ENCODE measurements at regions not wholly inside any gene's neighbourhood (a gene's known extent, or its start where the extent isn't known, plus 50 kb on each side); places are given as distances from the start of the nearest gene placed in this dataset.

GRCh38 chr10:64385355-64385754, 864.2 kb downstream of the REEP3 start:
- Histone ChIP-seq H3K27ac (no peak overlapping the region), H3K9me3 (no peaks in the 10 kb centered on the region), H3K27me3 (no peaks in the 10 kb centered on the region), H3K4me1 (no peaks in the 10 kb centered on the region), H3K4me3 (no peak overlapping the region), H3K36me3 (no peaks in the 10 kb centered on the region)
- TF ChIP-seq EP300 (IDR thresholded peaks at IDR 0.05) (no peak), POLR2AphosphoS5 (IDR thresholded peaks at IDR 0.05) (no peak), POLR2A (IDR thresholded peaks at IDR 0.05) (no peak)
- TF ChIP-seq, protein P1, sequence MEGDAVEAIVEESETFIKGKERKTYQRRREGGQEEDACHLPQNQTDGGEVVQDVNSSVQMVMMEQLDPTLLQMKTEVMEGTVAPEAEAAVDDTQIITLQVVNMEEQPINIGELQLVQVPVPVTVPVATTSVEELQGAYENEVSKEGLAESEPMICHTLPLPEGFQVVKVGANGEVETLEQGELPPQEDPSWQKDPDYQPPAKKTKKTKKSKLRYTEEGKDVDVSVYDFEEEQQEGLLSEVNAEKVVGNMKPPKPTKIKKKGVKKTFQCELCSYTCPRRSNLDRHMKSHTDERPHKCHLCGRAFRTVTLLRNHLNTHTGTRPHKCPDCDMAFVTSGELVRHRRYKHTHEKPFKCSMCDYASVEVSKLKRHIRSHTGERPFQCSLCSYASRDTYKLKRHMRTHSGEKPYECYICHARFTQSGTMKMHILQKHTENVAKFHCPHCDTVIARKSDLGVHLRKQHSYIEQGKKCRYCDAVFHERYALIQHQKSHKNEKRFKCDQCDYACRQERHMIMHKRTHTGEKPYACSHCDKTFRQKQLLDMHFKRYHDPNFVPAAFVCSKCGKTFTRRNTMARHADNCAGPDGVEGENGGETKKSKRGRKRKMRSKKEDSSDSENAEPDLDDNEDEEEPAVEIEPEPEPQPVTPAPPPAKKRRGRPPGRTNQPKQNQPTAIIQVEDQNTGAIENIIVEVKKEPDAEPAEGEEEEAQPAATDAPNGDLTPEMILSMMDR (IDR thresholded peaks at IDR 0.05): no peak
- DNase-seq (ENCODE audit: low spot score in 2 of 2): no peak

GRCh38 chr10:64394744-64395143, 873.5 kb downstream of the REEP3 start:
- no peak for DNase-seq (ENCODE audit: low spot score in 2 of 2)
- TF ChIP-seq POLR2AphosphoS5 (IDR thresholded peaks at IDR 0.05): no peak
- no peak for TF ChIP-seq EP300 (IDR thresholded peaks at IDR 0.05)
- TF ChIP-seq POLR2A (IDR thresholded peaks at IDR 0.05): no peak
- TF ChIP-seq, protein P1 (IDR thresholded peaks at IDR 0.05): no peak
- whole genome bisulfite sequencing: 96% methylated on average over 1 of the region's 1 CpG
- no peak overlapping the region for H3K27ac ChIP-seq
- H3K36me3 ChIP-seq: no peaks in the 10 kb centered on the region
- no peaks in the 10 kb centered on the region for H3K4me1 ChIP-seq
- no peaks in the 10 kb centered on the region for H3K27me3 ChIP-seq
- H3K4me3 ChIP-seq: no peak overlapping the region
- H3K9me3 ChIP-seq: no peaks in the 10 kb centered on the region

DNA sequence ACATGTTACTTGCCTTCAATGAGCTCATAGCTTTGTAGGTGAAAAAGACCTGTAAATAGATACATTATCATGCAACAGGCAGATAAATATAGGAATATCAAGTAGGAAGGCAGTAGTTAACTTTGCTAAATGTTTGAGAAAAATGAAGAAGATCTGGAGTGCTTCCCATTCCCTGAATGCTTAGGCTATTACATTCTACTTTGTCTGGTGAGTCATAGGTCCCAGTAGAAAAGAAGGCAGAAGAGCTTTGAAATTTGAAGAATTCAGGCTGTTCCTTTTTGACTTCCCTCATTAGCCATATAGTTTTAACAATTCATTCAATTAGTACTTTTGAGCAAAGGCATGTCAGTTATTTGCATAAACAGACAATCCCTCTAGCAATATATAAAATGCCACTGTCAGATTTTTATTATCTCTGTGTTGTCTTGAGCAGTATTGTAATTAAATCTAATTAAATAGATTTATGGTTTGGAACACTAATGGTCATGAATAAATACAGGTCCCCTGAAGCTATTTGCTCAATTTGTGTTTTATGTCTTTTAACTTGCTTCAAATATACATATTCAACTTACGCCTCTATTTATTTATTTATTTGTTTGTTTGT, 875.0 kb downstream of the REEP3 start:
- DNase-seq (ENCODE audit: low spot score in 2 of 2): no peak
- Histone ChIP-seq H3K4me1 (no peaks in the 10 kb centered on the region), H3K27me3 (no peaks in the 10 kb centered on the region), H3K27ac (no peak overlapping the region), H3K36me3 (no peaks in the 10 kb centered on the region), H3K9me3 (no peaks in the 10 kb centered on the region), H3K4me3 (no peak overlapping the region)
- no peak for TF ChIP-seq EP300 (IDR thresholded peaks at IDR 0.05)
- TF ChIP-seq POLR2A (IDR thresholded peaks at IDR 0.05): no peak
- TF ChIP-seq, protein P1 (IDR thresholded peaks at IDR 0.05): no peak
- no peak for TF ChIP-seq POLR2AphosphoS5 (IDR thresholded peaks at IDR 0.05)
- 71% methylated on average over 1 of the region's 1 CpG for WGBS

DNA sequence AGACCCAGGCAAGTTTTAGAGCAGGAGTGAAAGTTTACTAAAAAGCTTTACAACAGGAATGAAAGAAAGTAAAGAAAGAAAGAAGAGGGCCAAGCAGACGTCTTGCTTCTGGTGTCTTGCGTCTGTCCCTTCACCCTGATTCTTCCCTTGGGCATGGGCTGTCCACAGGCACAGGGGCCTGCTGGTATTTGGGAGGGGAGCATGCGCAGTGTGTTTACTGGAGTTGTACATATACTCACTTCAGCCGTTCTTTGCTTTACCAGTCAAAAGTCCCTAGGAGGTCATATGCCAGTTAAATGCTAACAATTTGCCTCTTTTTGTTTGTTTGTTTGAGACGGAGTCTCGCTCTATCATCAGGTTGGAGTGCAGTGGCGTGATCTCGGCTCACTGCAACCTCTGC, 875.9 kb downstream of the REEP3 start:
- no peak for DNase-seq (ENCODE audit: low spot score in 2 of 2)
- 84% methylated on average over 8 of the region's 8 CpGs for WGBS
- Histone ChIP-seq H3K4me1 (no peaks in the 10 kb centered on the region), H3K4me3 (no peak overlapping the region), H3K27me3 (no peaks in the 10 kb centered on the region), H3K27ac (no peak overlapping the region), H3K9me3 (no peaks in the 10 kb centered on the region), H3K36me3 (no peaks in the 10 kb centered on the region)
- TF ChIP-seq POLR2A (IDR thresholded peaks at IDR 0.05) (no peak), EP300 (IDR thresholded peaks at IDR 0.05) (no peak), POLR2AphosphoS5 (IDR thresholded peaks at IDR 0.05) (no peak)
- TF ChIP-seq, protein P1 (IDR thresholded peaks at IDR 0.05): no peak

DNA sequence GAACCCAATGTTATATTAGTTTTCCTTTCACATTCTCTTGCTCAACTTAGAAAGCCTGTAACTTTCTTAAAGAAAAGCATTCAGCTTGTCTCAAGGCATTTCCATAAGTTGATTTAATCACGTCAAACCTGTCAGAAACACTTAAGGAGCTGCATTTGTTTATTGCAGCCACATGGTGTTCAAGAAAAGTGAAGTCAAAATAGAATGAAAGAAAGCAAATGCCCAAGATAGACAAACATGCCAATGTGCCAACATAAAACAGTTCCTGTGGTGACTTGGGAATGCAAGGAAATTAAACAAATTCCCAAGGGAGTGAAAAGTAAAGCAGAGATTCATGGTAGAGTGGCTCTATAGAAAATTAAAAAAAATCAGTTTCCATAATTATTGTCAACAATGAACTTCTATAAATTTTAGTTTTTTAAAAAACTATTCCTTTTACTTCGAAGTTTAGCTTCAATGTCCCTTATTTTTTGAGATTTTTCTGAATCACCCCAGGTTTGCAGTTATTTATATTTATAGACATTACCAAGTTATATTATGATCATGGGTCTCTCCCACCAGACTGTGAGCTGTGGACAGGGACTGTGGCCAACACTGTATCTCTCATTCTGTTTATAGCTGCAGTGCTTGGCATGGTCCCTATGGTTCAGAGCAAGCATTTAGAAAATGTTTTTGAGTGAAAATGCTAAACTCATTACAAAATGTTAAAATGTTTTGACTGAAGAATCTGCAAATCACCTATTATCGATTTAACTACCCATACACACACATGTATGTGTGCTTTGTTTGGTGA, 887.4 kb downstream of the REEP3 start:
- Histone ChIP-seq H3K9me3 (no peaks in the 10 kb centered on the region), H3K4me1 (no peaks in the 10 kb centered on the region), H3K27ac (no peak overlapping the region), H3K36me3 (no peaks in the 10 kb centered on the region), H3K27me3 (no peaks in the 10 kb centered on the region), H3K4me3 (no peak overlapping the region)
- TF ChIP-seq, protein P1 (IDR thresholded peaks at IDR 0.05): no peak
- TF ChIP-seq POLR2AphosphoS5 (IDR thresholded peaks at IDR 0.05) (no peak), EP300 (IDR thresholded peaks at IDR 0.05) (no peak), POLR2A (IDR thresholded peaks at IDR 0.05) (no peak)
- 77% methylated on average over 3 of the region's 3 CpGs for WGBS
- DNase-seq (ENCODE audit: low spot score in 2 of 2): no peak
